Left lung (tissue), 4 donors: ENCODE measurements at regions not wholly inside any gene's neighbourhood (a gene's known extent, or its start where the extent isn't known, plus 50 kb on each side); places are given as distances from the start of the nearest gene placed in this dataset.
A peak's percentile ranks its signal among the peaks of the same experiment; 100 is the strongest.

Source experiments
- ATAC-seq: fragments of 200-7000 bp; cut with Tn5 transposase; one replicate; pipeline ENCODE4 v1.9.1; 2020; ENCODE audit warnings: moderate library complexity
- DNase-seq, 4 donors: peaks; one replicate each; pipeline ENCODE4 v3.0.0-alpha.2; 2013 to 2020
- H3K27ac ChIP-seq, 2 donors: fragments of 200-600 bp; sonication (generic) in 1 of 2; one replicate each; pipeline versions ENCODE4 v1.5.0 to v1.8.0; 2020 to 2021
- H3K27me3 ChIP-seq, 2 donors: fragments of 200-600 bp; sonication (generic) in 1 of 2; one replicate each; pipeline versions ENCODE4 v1.5.0 to v1.8.0; 2020 to 2021
- H3K36me3 ChIP-seq, 2 donors: fragments of 200-600 bp; sonication (generic) in 1 of 2; one replicate each; pipeline versions ENCODE4 v1.5.0 to v1.8.0; 2020 to 2021
- H3K4me1 ChIP-seq, 2 donors: fragments of 200-600 bp; one replicate each; pipeline ENCODE4 v1.8.0; 2021
- H3K4me3 ChIP-seq, 2 donors: fragments of 200-600 bp; sonication (generic) in 1 of 2; one replicate each; pipeline versions ENCODE4 v1.5.0 to v1.8.0; 2020 to 2021; ENCODE audit warnings: mild to moderate bottlenecking in 1 of 2
- H3K9me3 ChIP-seq, 2 donors: fragments of 200-600 bp; sonication (generic) in 1 of 2; one replicate each; pipeline versions ENCODE4 v1.5.0 to v1.8.0; 2020 to 2021
- intact Hi-C, 2 donors: fragments of 100-400 bp; cut with DNase I; formaldehyde crosslinking; loops; one replicate each; pipeline versions ENCODE4 v1.11.2 to v1.14.2; 2022
- TF ChIP-seq, protein P1 (sequence below), 2 donors: fragments of 200-600 bp; sonication (generic) in 1 of 2; IDR thresholded peaks; one replicate each; pipeline versions ENCODE4 v1.5.0 to v1.8.0; 2021; ENCODE audit warnings: antibody characterized with exemption in 2 of 2
- donor health status: DM: no; HTN: yes; CAD: no.
- donor health status: DM: no; HTN: no; CAD: no.

- intact Hi-C loops, result no loop called here
- no peaks in the 10 kb centered on the region for H3K4me1 ChIP-seq
- no peak overlapping the region for H3K27ac ChIP-seq
- peaks cover 0 to 29% of the 10 kb centered on the region in 2 donors for H3K27me3 ChIP-seq
- H3K9me3 ChIP-seq, result no peaks in the 10 kb centered on the region
- TF ChIP-seq, protein P1, sequence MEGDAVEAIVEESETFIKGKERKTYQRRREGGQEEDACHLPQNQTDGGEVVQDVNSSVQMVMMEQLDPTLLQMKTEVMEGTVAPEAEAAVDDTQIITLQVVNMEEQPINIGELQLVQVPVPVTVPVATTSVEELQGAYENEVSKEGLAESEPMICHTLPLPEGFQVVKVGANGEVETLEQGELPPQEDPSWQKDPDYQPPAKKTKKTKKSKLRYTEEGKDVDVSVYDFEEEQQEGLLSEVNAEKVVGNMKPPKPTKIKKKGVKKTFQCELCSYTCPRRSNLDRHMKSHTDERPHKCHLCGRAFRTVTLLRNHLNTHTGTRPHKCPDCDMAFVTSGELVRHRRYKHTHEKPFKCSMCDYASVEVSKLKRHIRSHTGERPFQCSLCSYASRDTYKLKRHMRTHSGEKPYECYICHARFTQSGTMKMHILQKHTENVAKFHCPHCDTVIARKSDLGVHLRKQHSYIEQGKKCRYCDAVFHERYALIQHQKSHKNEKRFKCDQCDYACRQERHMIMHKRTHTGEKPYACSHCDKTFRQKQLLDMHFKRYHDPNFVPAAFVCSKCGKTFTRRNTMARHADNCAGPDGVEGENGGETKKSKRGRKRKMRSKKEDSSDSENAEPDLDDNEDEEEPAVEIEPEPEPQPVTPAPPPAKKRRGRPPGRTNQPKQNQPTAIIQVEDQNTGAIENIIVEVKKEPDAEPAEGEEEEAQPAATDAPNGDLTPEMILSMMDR (IDR thresholded peaks at IDR 0.05), result no peak
- H3K36me3 ChIP-seq, result no peaks in the 10 kb centered on the region
- no peak for DNase-seq
- ATAC-seq, result no peak
- H3K4me3 ChIP-seq, result no peak overlapping the region
These were observed 417.6 kb downstream of the GLRX3 start for GRCh38 chr10:130553826-130554225.

DNA sequence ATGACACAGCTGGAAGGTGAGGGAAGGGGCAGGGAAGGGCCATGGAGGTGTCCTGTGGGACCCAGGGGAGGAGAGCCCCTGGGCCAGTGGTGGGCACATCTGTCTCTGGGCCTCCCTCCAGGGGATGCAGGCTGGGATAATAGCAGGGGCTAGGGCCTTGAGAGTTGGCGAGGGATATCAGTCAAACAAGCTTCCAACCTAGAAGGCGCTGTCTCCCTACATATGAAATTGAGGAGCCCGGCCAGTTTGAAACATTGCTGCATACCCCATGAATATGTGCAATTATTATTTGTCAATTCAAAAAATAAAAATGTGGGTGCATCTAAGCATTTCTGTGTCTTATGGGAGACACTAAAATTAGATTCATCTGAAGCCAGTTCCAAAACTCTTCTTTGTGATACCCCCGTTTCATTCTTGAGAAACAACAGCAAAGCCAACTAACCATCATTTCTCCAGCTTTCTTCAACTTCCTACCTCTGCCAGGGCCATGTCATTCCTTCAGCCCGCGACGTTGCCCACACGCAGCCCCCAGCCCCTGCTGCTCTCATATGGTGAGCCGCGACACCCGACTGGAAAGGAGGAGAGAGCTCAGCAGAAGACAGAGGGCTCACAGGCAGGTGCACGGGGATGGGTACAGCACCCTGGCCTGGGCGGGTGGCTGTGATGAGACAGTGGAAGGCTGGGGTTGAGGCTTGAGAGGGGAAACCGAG, 418.7 kb downstream of the GLRX3 start:
- Histone ChIP-seq H3K4me1 (no peaks in the 10 kb centered on the region), H3K4me3 (no peak overlapping the region), H3K36me3 (no peaks in the 10 kb centered on the region), H3K27ac (no peak overlapping the region), H3K27me3 (peaks cover 0 to 23% of the 10 kb centered on the region in 2 donors), H3K9me3 (no peaks in the 10 kb centered on the region)
- DNase-seq (peak in 1 of 4 donors; percentile 65), ATAC-seq (no peak)
- TF ChIP-seq, protein P1 (IDR thresholded peaks at IDR 0.05), result no peak
- intact Hi-C loops, result no loop called here

- ATAC-seq (no peak), DNase-seq (no peak)
- H3K4me1 ChIP-seq, result no peaks in the 10 kb centered on the region
- no peak overlapping the region for H3K4me3 ChIP-seq
- no peak overlapping the region for H3K27ac ChIP-seq
- TF ChIP-seq, protein P1 (IDR thresholded peaks at IDR 0.05), result no peak
- no peaks in the 10 kb centered on the region for H3K36me3 ChIP-seq
- intact Hi-C loops, result no loop called here
- no peaks in the 10 kb centered on the region for H3K9me3 ChIP-seq
- peaks cover 0 to 23% of the 10 kb centered on the region in 2 donors for H3K27me3 ChIP-seq
These were observed 419.2 kb downstream of the GLRX3 start for GRCh38 chr10:130555411-130555750.

DNA sequence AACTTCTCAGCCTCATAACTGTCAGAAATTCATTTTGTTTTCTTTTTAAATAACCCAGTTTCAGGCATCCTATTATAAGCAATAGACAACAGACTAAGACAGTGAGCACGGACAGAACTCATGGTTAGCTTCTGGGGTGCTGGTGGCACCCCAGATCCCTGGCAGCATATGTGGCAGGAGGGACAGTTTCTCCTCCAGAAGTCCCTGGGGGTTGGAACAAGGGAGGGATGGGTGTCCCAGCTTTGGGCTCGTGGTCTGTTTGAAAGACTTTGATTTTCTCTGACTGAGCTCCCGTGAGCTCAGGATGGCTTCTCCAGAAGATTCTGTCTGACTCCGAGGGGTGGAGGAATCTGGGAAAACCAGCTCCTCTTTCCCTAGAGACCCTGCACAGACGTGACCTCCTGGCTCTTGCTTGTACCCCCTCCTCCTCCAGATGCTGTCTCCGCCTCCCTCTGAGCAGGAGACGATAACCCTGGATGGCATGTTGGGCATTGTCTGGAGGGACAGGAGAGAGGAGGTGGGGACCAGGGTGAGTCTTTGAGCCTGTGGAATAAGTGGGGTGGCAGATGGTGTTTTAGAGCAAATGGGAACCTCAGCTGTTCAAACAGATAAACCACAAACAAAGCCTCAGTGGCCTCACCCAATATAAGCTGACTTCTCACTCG, 421.1 kb downstream of the GLRX3 start:
- Histone ChIP-seq H3K27ac (no peak overlapping the region), H3K9me3 (no peaks in the 10 kb centered on the region), H3K4me1 (no peaks in the 10 kb centered on the region), H3K27me3 (peaks cover 0 to 12% of the 10 kb centered on the region in 2 donors), H3K4me3 (no peak overlapping the region), H3K36me3 (no peaks in the 10 kb centered on the region)
- intact Hi-C loops, result no loop called here
- ATAC-seq (no peak), DNase-seq (no peak)
- TF ChIP-seq, protein P1 (IDR thresholded peaks at IDR 0.05), result no peak

DNA sequence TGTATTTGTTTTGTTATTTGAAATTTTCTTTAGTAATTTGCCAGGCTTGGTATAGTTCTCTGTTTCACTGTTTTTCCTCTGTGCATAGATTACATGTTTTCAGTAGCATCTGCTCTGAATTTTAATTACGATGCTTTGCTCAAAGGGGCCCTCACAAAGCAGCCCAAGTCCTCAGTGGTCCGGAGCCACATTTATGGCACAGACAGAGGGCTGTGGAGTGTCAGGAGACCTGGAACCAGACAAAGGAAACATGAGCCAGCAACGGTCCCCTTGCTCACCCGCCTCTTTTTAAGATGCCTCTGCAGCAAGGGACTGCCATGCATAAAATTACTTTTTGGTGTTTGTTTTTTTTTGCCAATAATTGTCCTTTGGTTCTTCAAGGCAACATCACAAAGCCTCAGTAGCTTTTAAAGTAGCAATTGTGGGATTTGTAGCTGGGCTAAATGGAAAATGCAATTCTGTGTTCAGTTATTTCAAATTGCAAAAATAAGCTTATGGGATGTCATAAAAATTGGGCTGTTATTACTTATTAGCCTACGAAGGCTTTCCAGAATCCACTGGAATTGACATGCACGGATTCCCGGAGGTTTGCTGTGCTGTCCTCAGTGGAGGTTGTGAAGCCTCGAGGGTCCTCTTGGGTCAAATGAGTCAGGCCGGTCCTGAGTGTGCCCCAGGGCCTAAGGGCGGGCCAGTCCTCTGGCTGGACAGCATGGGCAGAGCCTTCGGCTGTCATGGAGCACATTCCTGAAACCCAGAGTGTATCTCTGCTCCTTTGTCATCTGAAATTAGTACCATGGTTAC, 422.8 kb downstream of the GLRX3 start:
- DNase-seq (peak in 1 of 4 donors; percentile 41), ATAC-seq (no peak)
- Histone ChIP-seq H3K4me1 (no peaks in the 10 kb centered on the region), H3K27me3 (no peaks in the 10 kb centered on the region), H3K9me3 (no peaks in the 10 kb centered on the region), H3K4me3 (no peak overlapping the region), H3K27ac (no peak overlapping the region), H3K36me3 (no peaks in the 10 kb centered on the region)
- intact Hi-C loops, result no loop called here
- TF ChIP-seq, protein P1 (IDR thresholded peaks at IDR 0.05), result no peak
